ENCODE measurements at regions not wholly inside any gene's neighbourhood (a gene's known extent, or its start where the extent isn't known, plus 50 kb on each side); places are given as distances from the start of the nearest gene placed in this dataset.

DNA sequence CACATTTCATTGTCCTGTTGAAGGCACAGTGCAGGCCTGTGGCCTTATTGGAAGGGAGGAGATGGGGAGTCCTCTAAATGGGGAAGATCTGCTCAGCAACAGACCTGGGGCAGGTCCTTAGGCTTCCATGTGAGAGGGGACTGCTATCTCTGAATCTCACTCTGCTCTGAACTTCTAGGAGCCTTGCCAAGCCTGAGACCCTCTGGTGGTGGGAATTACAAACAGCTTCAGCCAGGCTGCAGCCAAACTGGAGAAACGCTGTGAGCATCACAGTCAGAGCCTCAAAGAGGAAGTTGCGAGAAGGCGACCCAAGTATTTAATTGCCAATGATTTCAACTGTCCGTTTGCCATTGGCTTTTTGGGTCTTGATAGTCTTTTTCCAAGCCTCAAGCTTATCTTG, 66.8 kb upstream of the MC2R start:
- FAIRE-seq (peak; percentile 77), DNase-seq (ENCODE audit: low read depth in 1 of 2, low spot score in 2 of 2) (peak in 1 of 2 experiments; percentile 58)
- Histone ChIP-seq H4K5ac (ENCODE audit: insufficient read length, low read depth, low read length) (no peak overlapping the region), H3K36me3 (ENCODE audit: control insufficient read depth in 2 of 4, insufficient read depth in 4 of 4, low read length in 3 of 4) (no peaks in the 10 kb centered on the region), H3K56ac (replicated peaks; ENCODE audit: insufficient read length, low read depth, low read length) (no peak overlapping the region), H3K27me3 (replicated peaks in 1 of 4; ENCODE audit: control insufficient read depth in 3 of 4, extremely low read depth in 1 of 4, insufficient read depth in 3 of 4, low read length in 3 of 4) (no peaks in the 10 kb centered on the region), H3K4me2 (ENCODE audit: insufficient read depth in 1 of 2, low read depth in 2 of 2, low read length in 2 of 2) (no peak overlapping the region), H3K14ac (ENCODE audit: insufficient read length) (no peak overlapping the region), H3K23me2 (ENCODE audit: low read depth, low read length) (no peaks in the 10 kb centered on the region), H3K9me3 (ENCODE audit: insufficient read depth in 2 of 2, low read depth in 1 of 2, low read length in 1 of 2) (0 out of 4 replicates have a peak, but pooled peaks cover 0 to 3% of the 10 kb centered on the region in 2 experiments), H3K4me1 (replicated peaks in 1 of 4; ENCODE audit: control insufficient read depth in 3 of 4, insufficient read depth in 4 of 4, low read length in 3 of 4) (no peaks in the 10 kb centered on the region; a peak in 1 of 7 replicates), H2BK20ac (ENCODE audit: low read length) (peak overlapping the region; percentile 87; the same call in 1 of the 2 replicates), H2AFZ (ENCODE audit: low read length) (peak overlapping the region; percentile 97), H2BK120ac (replicated peaks; ENCODE audit: low read depth, low read length) (peak overlapping the region; percentile 68), H3K9ac (replicated peaks in 1 of 4; ENCODE audit: extremely low read depth in 1 of 4, low read depth in 3 of 4, low read length in 3 of 4) (no peak overlapping the region), H2BK15ac (ENCODE audit: low read length) (no peak overlapping the region), H3K23ac (ENCODE audit: insufficient read length) (no peak overlapping the region), H4K20me1 (replicated peaks in 1 of 2; ENCODE audit: control insufficient read depth in 1 of 2, insufficient read depth in 2 of 2, low read length in 2 of 2) (no peaks in the 10 kb centered on the region), H2AK5ac (ENCODE audit: low read depth, low read length) (no peak overlapping the region), H4K91ac (replicated peaks; ENCODE audit: insufficient read length, low read length) (no peak overlapping the region), H3K79me2 (ENCODE audit: control insufficient read depth in 1 of 2, insufficient read depth in 2 of 2, low read length in 2 of 2) (no peaks in the 10 kb centered on the region), H3K4me3 (ENCODE audit: extremely low read depth in 1 of 4, insufficient read depth in 2 of 4, low read depth in 3 of 4, low read length in 4 of 4) (no peak overlapping the region), H4K8ac (ENCODE audit: extremely low read depth, insufficient read depth, low read length) (no peak overlapping the region), H3K4ac (replicated peaks; ENCODE audit: insufficient read length, low read depth, low read length) (no peak overlapping the region), H3K79me1 (ENCODE audit: low read depth, low read length) (no peaks in the 10 kb centered on the region), H3K18ac (ENCODE audit: extremely low read depth, low read length) (peak overlapping the region; percentile 83), H3K27ac (ENCODE audit: low read depth, low read length) (no peak overlapping the region), H2BK12ac (ENCODE audit: low read depth, low read length) (no peak overlapping the region), H2BK5ac (ENCODE audit: low read depth, low read length) (peak overlapping the region; percentile 83; the same call in 1 of the 2 replicates)
- ChIA-PET CTCF (ENCODE audit: partially characterized antibody) (interaction anchor here (0.7 to 2.7 kb wide), 14 partner anchors 10 to 185 kb away, joined by 3 to 10 read pairs (median 4); partner anchors contain the start of gene MC5R), POLR2A (ENCODE audit: partially characterized antibody) (no interaction called here)
- WGBS, 2 experiments (ENCODE audit: extremely low coverage in 1 of 2, insufficient coverage in 1 of 2, insufficient read length in 1 of 2, insufficient replicate concordance in 2 of 2, low coverage in 1 of 2, low lambda C conversion rate in 2 of 2, missing lambda C conversion rate in 1 of 2): 77% methylated on average over 4 of the region's 4 CpGs; no CpG with 5 or more reads in 1 of the 2 experiments
- TF ChIP-seq CHD1 (IDR thresholded peaks at IDR 0.05; ENCODE audit: low read depth, low read length): no peak
- TF ChIP-seq CHD2 (IDR thresholded peaks at IDR 0.05; ENCODE audit: low read length): no peak
- TF ChIP-seq SAP30 (IDR thresholded peaks at IDR 0.05; ENCODE audit: insufficient read depth, insufficient replicate concordance, low read length): no peak
- no peak for TF ChIP-seq BRCA1 (IDR thresholded peaks at IDR 0.05; ENCODE audit: low read depth, low read length)
- no peak for TF ChIP-seq TAF7 (optimal IDR thresholded peaks at IDR 0.05; ENCODE audit: borderline replicate concordance, low read depth, low read length)
- TF ChIP-seq RXRA (IDR thresholded peaks at IDR 0.05; ENCODE audit: insufficient read depth, low read depth, low read length): no peak
- peak; percentile 63 to 71 for TF ChIP-seq RAD21 (IDR thresholded peaks at IDR 0.05 in 1 of 2, conservative IDR thresholded peaks at IDR 0.05 in 1 of 2; ENCODE audit: low read depth in 2 of 2, low read length in 2 of 2)
- no peak for TF ChIP-seq EGR1 (IDR thresholded peaks at IDR 0.05; ENCODE audit: borderline replicate concordance, low read depth, low read length)
- TF ChIP-seq SIRT6 (IDR thresholded peaks at IDR 0.05; ENCODE audit: low read length): no peak
- TF ChIP-seq, protein P1, sequence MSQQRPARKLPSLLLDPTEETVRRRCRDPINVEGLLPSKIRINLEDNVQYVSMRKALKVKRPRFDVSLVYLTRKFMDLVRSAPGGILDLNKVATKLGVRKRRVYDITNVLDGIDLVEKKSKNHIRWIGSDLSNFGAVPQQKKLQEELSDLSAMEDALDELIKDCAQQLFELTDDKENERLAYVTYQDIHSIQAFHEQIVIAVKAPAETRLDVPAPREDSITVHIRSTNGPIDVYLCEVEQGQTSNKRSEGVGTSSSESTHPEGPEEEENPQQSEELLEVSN (IDR thresholded peaks at IDR 0.05): no peak
- TF ChIP-seq, protein P2, sequence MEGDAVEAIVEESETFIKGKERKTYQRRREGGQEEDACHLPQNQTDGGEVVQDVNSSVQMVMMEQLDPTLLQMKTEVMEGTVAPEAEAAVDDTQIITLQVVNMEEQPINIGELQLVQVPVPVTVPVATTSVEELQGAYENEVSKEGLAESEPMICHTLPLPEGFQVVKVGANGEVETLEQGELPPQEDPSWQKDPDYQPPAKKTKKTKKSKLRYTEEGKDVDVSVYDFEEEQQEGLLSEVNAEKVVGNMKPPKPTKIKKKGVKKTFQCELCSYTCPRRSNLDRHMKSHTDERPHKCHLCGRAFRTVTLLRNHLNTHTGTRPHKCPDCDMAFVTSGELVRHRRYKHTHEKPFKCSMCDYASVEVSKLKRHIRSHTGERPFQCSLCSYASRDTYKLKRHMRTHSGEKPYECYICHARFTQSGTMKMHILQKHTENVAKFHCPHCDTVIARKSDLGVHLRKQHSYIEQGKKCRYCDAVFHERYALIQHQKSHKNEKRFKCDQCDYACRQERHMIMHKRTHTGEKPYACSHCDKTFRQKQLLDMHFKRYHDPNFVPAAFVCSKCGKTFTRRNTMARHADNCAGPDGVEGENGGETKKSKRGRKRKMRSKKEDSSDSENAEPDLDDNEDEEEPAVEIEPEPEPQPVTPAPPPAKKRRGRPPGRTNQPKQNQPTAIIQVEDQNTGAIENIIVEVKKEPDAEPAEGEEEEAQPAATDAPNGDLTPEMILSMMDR (IDR thresholded peaks at IDR 0.05; ENCODE audit: control extremely low read depth in 1 of 3, insufficient read depth in 1 of 3, low read depth in 1 of 3, low read length in 3 of 3): peak; percentile 61 to 81 (median 63)
